AML-193 (cell line): ENCODE measurements at regions not wholly inside any gene's neighbourhood (a gene's known extent, or its start where the extent isn't known, plus 50 kb on each side); places are given as distances from the start of the nearest gene placed in this dataset.

Source experiments
- DNase-seq, 2 experiments: peaks; one replicate each; lab custom pipeline; 2025; lab: John Stamatoyannopoulos, UW

GRCh38 chrX:13266641-13267345 lies 53.1 kb downstream of the ATXN3L start:
- no peak for DNase-seq

DNA sequence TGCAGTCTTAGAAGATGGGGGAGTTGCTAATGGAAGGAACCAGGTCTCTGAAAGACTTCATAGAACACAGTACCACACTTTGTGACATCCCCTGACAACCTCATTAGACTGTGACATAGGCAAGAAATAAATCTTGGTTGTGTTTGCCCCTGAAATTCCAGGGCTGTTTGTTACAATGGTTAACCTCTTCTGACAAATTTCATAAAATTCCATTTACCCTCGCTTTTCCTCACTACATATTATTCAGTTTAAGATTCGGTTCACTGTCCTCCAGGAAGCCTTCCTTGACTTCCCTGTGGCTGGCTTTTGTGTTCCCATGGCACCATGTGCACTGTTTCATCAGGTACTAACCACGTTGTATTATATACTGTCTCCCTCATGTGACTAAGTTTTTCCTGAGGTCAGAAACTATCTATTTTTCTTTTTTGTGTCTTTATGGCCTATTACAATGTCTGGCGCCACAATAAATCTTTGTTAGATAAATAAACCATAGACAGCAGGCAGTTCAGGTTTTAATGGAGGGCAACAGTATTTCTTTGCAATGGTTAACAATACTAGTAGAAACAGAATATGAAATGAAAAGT lies 54.2 kb downstream of the ATXN3L start:
- DNase-seq, result no peak

DNA sequence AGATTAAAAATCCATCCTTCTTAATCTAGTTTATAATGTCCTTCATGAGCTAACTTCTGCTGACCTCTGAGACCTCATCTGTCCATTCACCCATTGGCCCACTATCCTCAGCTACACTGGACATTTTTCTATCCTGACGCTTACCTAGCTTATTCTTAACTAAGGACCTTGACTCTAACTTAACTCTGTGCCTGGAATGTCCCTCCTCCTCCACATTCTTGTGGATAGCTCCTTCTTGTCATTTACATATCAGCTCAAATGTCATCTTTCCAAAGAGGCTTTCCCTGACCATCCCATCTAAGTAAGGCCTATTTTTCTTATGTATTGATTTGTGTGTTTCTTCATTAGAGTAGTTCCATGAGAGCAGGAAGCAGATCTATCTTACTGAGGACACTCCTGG lies 54.7 kb downstream of the ATXN3L start:
- DNase-seq, result no peak

- no peak for DNase-seq
These were observed 56.1 kb downstream of the ATXN3L start for GRCh38 chrX:13263560-13264251.

- DNase-seq, result no peak
These were observed 58.5 kb downstream of the ATXN3L start for GRCh38 chrX:13261348-13261747.

- no peak for DNase-seq
These were observed 59.3 kb downstream of the ATXN3L start for GRCh38 chrX:13260598-13260997.

DNA sequence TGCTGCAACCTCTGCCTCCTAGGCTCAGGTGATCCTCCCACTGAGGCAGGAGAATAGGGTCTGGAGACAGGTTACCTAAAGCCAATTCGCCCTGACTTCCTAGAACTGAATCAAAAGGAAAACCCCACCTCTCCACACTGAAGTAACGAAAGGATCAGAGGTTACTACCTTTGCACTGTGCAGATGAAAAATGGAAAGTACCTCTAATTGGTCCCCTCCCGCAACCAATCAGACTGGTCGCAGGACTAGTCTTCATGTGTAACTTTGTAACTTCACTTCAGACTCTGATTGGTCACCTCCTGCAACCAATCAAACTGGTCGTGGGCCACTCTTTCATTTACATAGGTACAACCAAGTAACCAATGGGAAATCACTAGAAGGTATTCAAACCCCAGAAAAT lies 61.1 kb downstream of the ATXN3L start:
- DNase-seq, result no peak

GRCh38 chrX:13258052-13258444 lies 61.8 kb downstream of the ATXN3L start:
- no peak for DNase-seq

DNA sequence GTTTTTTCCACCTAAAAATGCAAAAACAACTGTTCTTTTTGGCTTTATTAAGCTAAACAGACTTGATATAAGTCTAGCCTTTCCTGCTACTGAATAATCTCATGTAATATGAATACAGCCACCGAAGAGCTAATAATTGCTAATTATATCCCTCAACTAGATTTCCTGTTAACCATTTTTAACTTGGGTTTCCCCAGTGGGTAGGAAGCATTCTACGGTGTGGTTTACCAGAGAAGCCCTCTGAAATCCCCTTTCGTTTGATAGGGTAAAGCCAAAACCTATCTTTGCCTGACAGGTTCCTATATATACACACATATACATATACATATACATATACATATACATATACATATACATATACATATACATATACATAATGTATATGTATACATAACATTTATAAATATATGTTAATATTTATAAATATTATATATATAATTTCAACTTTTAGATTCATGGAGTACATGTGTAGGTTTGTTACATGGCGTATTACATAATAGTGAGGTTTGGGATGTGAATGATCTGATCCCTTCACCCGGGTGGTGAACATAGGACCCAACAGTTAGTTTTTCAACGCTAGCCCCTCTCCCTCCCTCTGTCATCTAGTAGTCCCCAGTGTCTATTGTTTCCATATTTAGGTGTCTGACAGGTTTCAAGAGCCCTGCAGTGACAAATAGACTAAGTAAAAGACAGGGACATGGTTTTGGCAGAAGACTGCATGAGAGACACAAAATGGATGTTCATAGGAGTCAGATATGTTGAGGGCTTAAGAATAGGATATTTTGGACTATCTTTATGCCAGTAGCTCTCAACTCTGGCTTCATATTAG lies 62.4 kb downstream of the ATXN3L start:
- no peak for DNase-seq

GRCh38 chrX:13256603-13257002 lies 63.2 kb downstream of the ATXN3L start:
- DNase-seq, result no peak

DNA sequence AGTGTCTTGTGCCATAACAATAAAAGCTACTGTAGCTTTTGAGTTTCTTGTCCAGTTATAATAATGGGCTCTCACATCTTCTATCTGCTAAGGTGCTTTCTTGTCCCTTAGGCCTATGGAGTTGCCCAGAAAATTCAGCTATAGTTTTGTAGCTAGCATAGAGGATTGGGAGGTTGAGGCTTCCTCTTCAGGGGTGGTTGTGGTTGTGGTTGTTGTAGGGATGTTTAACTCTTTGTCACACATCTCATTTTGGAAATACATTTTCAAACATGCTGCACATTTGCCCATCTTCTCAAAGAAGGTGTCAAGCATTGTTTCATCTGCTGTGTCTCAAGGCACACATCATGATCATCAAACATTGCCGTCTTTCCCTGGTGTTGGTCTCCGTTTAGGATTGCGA lies 65.0 kb downstream of the ATXN3L start:
- no peak for DNase-seq

- no peak for DNase-seq
These were observed 65.6 kb downstream of the ATXN3L start for GRCh38 chrX:13254076-13254785.

DNA sequence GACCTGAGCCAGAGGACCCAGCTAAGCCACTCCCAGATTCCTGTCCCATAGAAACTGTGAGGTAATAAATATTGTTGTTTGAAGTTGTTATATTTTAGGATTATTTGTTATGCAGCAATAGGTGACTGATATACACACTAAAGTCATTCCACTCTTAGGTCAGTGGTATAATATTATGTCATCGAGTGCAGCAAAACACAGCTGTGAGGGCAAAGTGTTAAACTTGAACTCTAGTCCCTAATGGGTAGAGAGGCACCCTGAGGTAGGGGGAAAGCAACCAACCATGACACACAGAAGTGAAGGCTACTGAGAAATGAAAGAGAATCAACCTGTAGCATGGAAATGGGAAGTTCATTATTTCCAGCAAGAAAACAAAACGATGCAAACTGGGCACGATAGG lies 66.6 kb downstream of the ATXN3L start:
- DNase-seq, result no peak

DNA sequence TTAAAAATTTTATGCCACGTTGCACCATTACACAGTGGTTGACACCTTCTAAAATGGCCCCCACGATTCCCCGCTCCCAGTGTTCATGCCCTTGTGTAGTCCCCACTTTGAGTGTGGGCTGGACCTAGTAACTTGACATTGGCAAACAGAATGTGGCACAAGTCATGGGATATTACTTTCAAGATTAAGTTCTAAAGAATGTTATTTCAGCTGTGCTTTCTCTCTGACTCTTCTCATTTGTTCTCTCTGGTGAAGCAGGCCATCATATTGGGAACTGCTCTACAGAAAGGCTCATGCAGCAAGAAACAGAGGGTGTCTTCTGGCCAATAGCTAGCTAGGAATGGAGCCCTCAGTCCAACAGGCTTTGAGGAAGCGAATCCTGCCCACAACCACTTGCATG lies 67.1 kb downstream of the ATXN3L start:
- DNase-seq, result no peak

GRCh38 chrX:13250826-13251580 lies 68.8 kb downstream of the ATXN3L start:
- DNase-seq, result no peak

DNA sequence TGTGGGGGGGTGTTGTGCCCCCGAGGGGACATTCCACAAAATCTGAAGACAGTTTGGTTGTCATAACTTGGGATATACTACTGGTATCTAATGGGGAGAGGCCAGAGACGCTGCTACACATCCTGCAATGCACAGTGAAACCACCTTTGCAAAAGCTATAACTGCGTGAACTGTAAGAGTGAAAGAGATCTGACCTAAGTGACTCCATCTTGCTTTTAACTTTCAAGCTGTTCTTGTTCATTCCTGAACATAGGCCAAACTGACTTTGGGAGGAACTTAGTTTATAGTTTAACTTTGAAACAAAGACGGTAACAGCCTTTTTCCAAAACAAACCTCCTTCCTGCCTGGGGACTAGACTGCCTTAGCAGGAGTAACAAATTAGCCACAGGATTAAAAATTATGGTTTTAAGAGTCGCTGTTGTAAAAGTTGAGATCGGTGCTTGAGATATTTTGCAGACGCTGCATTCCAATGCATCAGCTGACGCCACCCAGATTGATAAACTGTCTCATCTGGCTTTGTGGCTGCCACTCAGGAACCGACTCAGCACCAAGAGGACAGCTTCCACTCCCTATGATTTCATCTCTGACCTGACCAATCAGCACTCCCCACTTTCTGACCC lies 70.9 kb downstream of the ATXN3L start:
- DNase-seq, result no peak

DNA sequence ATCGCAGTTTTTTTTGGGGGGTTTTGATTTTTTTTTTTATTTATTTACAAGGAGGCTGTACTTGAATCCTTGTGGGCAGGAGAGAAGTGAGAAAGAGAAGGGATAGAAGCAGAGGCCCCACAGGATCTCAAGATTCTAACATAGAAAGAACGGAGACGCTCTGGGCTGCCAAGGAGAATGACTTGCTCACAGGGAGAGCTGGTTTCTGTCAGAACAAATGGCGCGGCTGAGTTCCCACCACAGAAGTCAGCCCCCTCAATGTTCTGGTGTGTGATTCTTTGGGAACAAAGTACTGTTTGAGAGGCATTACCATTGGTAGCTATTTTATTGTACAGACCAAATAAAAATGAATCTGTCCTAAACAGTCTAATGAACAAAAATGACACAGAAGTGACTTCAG lies 80.6 kb downstream of the ATXN3L start:
- DNase-seq, result no peak

GRCh38 chrX:13235930-13236329 lies 83.9 kb downstream of the ATXN3L start:
- DNase-seq, result no peak

DNA sequence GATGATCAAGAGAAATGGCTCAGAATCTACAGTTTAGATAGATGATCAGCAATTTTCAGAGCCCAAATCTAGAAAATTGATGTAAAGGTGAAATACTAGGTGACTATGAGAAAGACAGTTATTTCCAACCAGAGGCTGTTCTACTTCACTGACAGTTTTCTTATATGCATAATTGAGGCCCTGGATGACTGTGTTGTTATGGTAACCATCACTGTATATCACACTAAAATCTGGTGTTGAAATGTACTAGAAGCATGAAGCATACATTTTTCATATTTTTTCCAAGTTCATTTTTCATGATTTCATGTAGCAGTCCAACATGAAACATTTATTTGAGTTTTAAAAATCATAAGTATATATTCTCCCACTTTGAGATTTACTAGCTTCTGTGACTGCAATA lies 87.4 kb downstream of the ATXN3L start:
- no peak for DNase-seq

GRCh38 chrX:13226214-13226613 lies 93.6 kb downstream of the ATXN3L start:
- no peak for DNase-seq
